SK-N-SH (cell line): ENCODE measurements at regions not wholly inside any gene's neighbourhood (a gene's known extent, or its start where the extent isn't known, plus 50 kb on each side); places are given as distances from the start of the nearest gene placed in this dataset.

Source experiments
- CTCF ChIP-seq: fragments of 200-600 bp; sonication (generic); IDR thresholded peaks from 2 replicates; pipeline ENCODE4 v1.6.1; 2017; ENCODE audit warnings: antibody characterized with exemption, mild to moderate bottlenecking, moderate library complexity
- EP300 ChIP-seq, 2 experiments: IDR thresholded peaks; 2 replicates each; pipeline versions ENCODE4 v1.4.0 to v1.6.1; 2012; ENCODE audit warnings: borderline replicate concordance in 1 of 2, low read depth in 1 of 2, low read length in 1 of 2
- RFX5 ChIP-seq: IDR thresholded peaks from 2 replicates; pipeline ENCODE4 v1.6.1; 2012; ENCODE audit warnings: mild to moderate bottlenecking, improper control_type of control experiment, low read length
- TAF1 ChIP-seq: IDR thresholded peaks from 2 replicates; pipeline ENCODE4 v1.6.1; 2012; ENCODE audit warnings: low read depth, mild to moderate bottlenecking, low read length, moderate library complexity, borderline replicate concordance
- USF2 ChIP-seq: fragments of 150-350 bp; IDR thresholded peaks from 2 replicates; pipeline ENCODE4 v1.6.1; 2017; ENCODE audit warnings: antibody characterized with exemption, low read length, low read depth, borderline replicate concordance
- YY1 ChIP-seq: IDR thresholded peaks from 2 replicates; pipeline ENCODE4 v1.4.0; 2012; ENCODE audit warnings: low read depth, mild to moderate bottlenecking

GRCh38 chr7:125492521-125492920 lies 562.9 kb upstream of the POT1 start:
- no peak for TF ChIP-seq TAF1
- TF ChIP-seq RFX5, result no peak
- no peak for TF ChIP-seq CTCF
- TF ChIP-seq EP300 (IDR thresholded peaks at IDR 0.05; ENCODE audit: borderline replicate concordance in 1 of 2, low read depth in 1 of 2, low read length in 1 of 2), result peak in 1 of 2 experiments; percentile 37; a peak in 1 of 4 replicates
- no peak for TF ChIP-seq USF2
- TF ChIP-seq YY1, result no peak
